GM18498 (cell line): ENCODE measurements at regions not wholly inside any gene's neighbourhood (a gene's known extent, or its start where the extent isn't known, plus 50 kb on each side); places are given as distances from the start of the nearest gene placed in this dataset.
"Not testable (repeated sequence)": the region's sequence is repeated elsewhere in the genome, so short reads cannot be mapped to it uniquely, and the experiment has no call there.

Source experiments
- ATAC-seq: cut with Tn5 transposase; IDR thresholded peaks from one replicate; pipeline ENCODE4 v1.9.1; 2021; ENCODE audit warnings: mild to moderate bottlenecking, moderate library complexity; ENCODE audit not compliant: unreplicated experiment

- ATAC-seq: peak; percentile 62
Observed at GRCh38 chr5:110865400-110866094, 126.7 kb downstream of the SLC25A46 start.

- ATAC-seq: no peak
Observed at GRCh38 chr5:110869927-110870326, 131.1 kb downstream of the SLC25A46 start.

- no peak for ATAC-seq
Observed at GRCh38 chr5:110872200-110872599, 133.4 kb downstream of the SLC25A46 start.

- no peak for ATAC-seq
Observed at GRCh38 chr5:110872963-110873362, 134.2 kb downstream of the SLC25A46 start.

GRCh38 chr5:110873773-110874437 lies 135.1 kb downstream of the SLC25A46 start:
- ATAC-seq: no peak

GRCh38 chr5:110875115-110875514 lies 136.3 kb downstream of the SLC25A46 start:
- ATAC-seq: not testable (repeated sequence)

- ATAC-seq: no peak
Observed at GRCh38 chr5:110878115-110878514, 139.3 kb downstream of the SLC25A46 start.

GRCh38 chr5:110879675-110880074 lies 140.9 kb downstream of the SLC25A46 start:
- ATAC-seq: no peak

- no peak for ATAC-seq
Observed at GRCh38 chr5:110880413-110880812, 141.6 kb downstream of the SLC25A46 start.

GRCh38 chr5:110884005-110884404 lies 145.2 kb downstream of the SLC25A46 start:
- ATAC-seq: no peak

GRCh38 chr5:110887170-110887569 lies 148.4 kb downstream of the SLC25A46 start:
- not testable (repeated sequence) for ATAC-seq

GRCh38 chr5:110893854-110894483 lies 155.2 kb downstream of the SLC25A46 start:
- not testable (repeated sequence) for ATAC-seq

GRCh38 chr5:110894805-110895204 lies 156.0 kb downstream of the SLC25A46 start:
- ATAC-seq: no peak

- ATAC-seq: no peak
Observed at GRCh38 chr5:110896901-110897300, 158.1 kb downstream of the SLC25A46 start.

GRCh38 chr5:110899566-110900412 lies 161.0 kb downstream of the SLC25A46 start:
- peak; percentile 90 for ATAC-seq

GRCh38 chr5:110900829-110901228 lies 162.0 kb downstream of the SLC25A46 start:
- no peak for ATAC-seq

- ATAC-seq: no peak
Observed at GRCh38 chr5:110903966-110904365, 165.2 kb downstream of the SLC25A46 start.

GRCh38 chr5:110908848-110909247 lies 162.7 kb upstream of the TSLP start:
- no peak for ATAC-seq

- ATAC-seq: peak; percentile 45
Observed at GRCh38 chr5:110909415-110909814, 162.1 kb upstream of the TSLP start.

GRCh38 chr5:110909950-110910349 lies 161.6 kb upstream of the TSLP start:
- no peak for ATAC-seq

GRCh38 chr5:110913221-110913620 lies 158.3 kb upstream of the TSLP start:
- ATAC-seq: no peak
